ENCODE measurements at regions not wholly inside any gene's neighbourhood (a gene's known extent, or its start where the extent isn't known, plus 50 kb on each side); places are given as distances from the start of the nearest gene placed in this dataset.

DNA sequence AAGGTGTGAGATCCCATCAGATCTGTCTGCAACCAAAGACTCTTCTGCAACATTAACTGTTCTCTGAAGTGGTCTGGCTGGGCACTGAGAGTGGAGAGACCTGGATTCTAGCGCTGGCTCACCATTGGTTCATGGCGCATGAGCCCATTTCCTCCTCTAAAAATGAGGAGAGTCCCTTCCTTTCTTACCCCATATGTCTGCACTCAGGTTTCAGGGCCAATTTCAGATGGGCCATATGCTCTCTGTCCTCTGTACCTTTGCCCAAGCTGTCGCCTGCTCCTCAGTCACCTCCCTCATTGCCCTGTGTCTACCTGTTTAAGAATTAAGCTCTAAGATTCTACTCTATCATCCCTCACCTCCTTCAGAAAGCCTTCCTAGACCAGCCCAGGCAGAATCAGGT lies 484.7 kb downstream of the INSC start:
- TF ChIP-seq, protein P1, sequence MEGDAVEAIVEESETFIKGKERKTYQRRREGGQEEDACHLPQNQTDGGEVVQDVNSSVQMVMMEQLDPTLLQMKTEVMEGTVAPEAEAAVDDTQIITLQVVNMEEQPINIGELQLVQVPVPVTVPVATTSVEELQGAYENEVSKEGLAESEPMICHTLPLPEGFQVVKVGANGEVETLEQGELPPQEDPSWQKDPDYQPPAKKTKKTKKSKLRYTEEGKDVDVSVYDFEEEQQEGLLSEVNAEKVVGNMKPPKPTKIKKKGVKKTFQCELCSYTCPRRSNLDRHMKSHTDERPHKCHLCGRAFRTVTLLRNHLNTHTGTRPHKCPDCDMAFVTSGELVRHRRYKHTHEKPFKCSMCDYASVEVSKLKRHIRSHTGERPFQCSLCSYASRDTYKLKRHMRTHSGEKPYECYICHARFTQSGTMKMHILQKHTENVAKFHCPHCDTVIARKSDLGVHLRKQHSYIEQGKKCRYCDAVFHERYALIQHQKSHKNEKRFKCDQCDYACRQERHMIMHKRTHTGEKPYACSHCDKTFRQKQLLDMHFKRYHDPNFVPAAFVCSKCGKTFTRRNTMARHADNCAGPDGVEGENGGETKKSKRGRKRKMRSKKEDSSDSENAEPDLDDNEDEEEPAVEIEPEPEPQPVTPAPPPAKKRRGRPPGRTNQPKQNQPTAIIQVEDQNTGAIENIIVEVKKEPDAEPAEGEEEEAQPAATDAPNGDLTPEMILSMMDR (IDR thresholded peaks at IDR 0.05): no peak
- TF ChIP-seq POLR2AphosphoS5 (IDR thresholded peaks at IDR 0.05; ENCODE audit: low read depth, low read length): no peak

Data from Panc1 (cell line).